Tibial nerve (tissue), 4 donors: ENCODE measurements at regions not wholly inside any gene's neighbourhood (a gene's known extent, or its start where the extent isn't known, plus 50 kb on each side); places are given as distances from the start of the nearest gene placed in this dataset.

Experiments
- DNase-seq, 2 donors: peaks; one replicate each; pipeline ENCODE4 v3.0.0-alpha.2; 2019; ENCODE audit warnings: low spot score in 2 of 2
- H3K27ac ChIP-seq, 4 donors: fragments of 200-600 bp; sonication (generic) in 3 of 4; one replicate each; pipeline ENCODE4 v1.5.1; 2017 to 2019; ENCODE audit warnings: mild to moderate bottlenecking in 1 of 4
- H3K27me3 ChIP-seq, 2 donors: fragments of 200-600 bp; sonication (generic) in 1 of 2; one replicate each; pipeline versions ENCODE4 v1.5.1 to v1.6.0; 2017 to 2019
- H3K36me3 ChIP-seq, 3 donors: fragments of 200-600 bp; sonication (generic); one replicate each; pipeline ENCODE4 v1.5.1; 2018 to 2019
- H3K4me1 ChIP-seq, 4 donors: fragments of 200-600 bp; sonication (generic) in 3 of 4; one replicate each; pipeline ENCODE4 v1.5.1; 2017 to 2019
- H3K4me3 ChIP-seq, 4 donors: fragments of 200-600 bp; sonication (generic) in 3 of 4; one replicate each; pipeline ENCODE4 v1.5.1; 2017 to 2019; ENCODE audit warnings: mild to moderate bottlenecking in 1 of 4, moderate library complexity in 1 of 4
- H3K9me3 ChIP-seq, 4 donors: fragments of 200-600 bp; sonication (generic) in 3 of 4; one replicate each; pipeline ENCODE4 v1.5.1; 2017 to 2019
- EP300 ChIP-seq, 2 donors: sonication (generic); formaldehyde crosslinking; IDR thresholded peaks; one replicate each; pipeline ENCODE4 v1.6.1; 2017; ENCODE audit warnings: antibody characterized with exemption in 2 of 2, mild to moderate bottlenecking in 1 of 2
- POLR2A ChIP-seq, 2 donors: fragments of 450-650 bp; IDR thresholded peaks; one replicate each; pipeline ENCODE4 v1.6.1; 2017; ENCODE audit warnings: antibody characterized with exemption in 2 of 2, mild to moderate bottlenecking in 2 of 2, moderate library complexity in 2 of 2
- WGBS, 2 donors: methylation state at CpG; one replicate each; pipeline ENCODE4 v1.1.5; 2018; 5-methylcytosine and 5-hydroxymethylcytosine counted together
- TF ChIP-seq, protein P1 (sequence below), 5 experiments: fragments of 200-600 bp in 3 of 5; fragments of 450-650 bp in 2 of 5; sonication (generic) in 3 of 5; IDR thresholded peaks; one replicate each; pipeline ENCODE4 v1.5.1; 2016 to 2019; ENCODE audit warnings: antibody characterized with exemption in 5 of 5, mild to moderate bottlenecking in 3 of 5, moderate library complexity in 2 of 5

DNA sequence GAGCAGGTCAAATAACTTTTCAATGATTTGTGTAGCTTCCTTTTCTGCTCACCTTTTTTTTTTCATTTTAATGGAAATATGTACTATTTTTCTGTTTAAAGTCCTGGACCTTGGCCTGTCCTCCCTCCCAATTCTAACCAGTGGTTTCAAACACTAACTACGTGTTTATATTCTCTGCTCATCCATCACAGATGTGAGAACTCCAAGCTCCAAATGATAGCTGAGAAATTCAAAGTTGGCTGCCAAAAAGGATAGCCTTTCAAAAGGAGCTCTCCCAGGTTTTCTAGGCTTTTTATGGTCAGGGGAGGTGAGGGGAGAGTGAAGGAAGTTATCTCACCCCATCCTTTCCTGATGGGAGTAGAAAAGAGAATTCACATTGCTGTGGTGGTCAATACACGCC lies 486.0 kb upstream of the TBX3 start:
- no peak for DNase-seq
- H3K4me3 ChIP-seq = no peak overlapping the region
- no peaks in the 10 kb centered on the region for H3K4me1 ChIP-seq
- no peak overlapping the region for H3K27ac ChIP-seq
- H3K9me3 ChIP-seq = peaks cover 0 to 4% (median 0%) of the 10 kb centered on the region in 4 donors
- TF ChIP-seq, protein P1, sequence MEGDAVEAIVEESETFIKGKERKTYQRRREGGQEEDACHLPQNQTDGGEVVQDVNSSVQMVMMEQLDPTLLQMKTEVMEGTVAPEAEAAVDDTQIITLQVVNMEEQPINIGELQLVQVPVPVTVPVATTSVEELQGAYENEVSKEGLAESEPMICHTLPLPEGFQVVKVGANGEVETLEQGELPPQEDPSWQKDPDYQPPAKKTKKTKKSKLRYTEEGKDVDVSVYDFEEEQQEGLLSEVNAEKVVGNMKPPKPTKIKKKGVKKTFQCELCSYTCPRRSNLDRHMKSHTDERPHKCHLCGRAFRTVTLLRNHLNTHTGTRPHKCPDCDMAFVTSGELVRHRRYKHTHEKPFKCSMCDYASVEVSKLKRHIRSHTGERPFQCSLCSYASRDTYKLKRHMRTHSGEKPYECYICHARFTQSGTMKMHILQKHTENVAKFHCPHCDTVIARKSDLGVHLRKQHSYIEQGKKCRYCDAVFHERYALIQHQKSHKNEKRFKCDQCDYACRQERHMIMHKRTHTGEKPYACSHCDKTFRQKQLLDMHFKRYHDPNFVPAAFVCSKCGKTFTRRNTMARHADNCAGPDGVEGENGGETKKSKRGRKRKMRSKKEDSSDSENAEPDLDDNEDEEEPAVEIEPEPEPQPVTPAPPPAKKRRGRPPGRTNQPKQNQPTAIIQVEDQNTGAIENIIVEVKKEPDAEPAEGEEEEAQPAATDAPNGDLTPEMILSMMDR (IDR thresholded peaks at IDR 0.05) = no peak
- no peak for TF ChIP-seq POLR2A (IDR thresholded peaks at IDR 0.05)
- no peak for TF ChIP-seq EP300 (IDR thresholded peaks at IDR 0.05)
- H3K27me3 ChIP-seq = no peaks in the 10 kb centered on the region
- 77 to 84% methylated on average over 2 of the region's 2 CpGs for WGBS, 2 donors
- H3K36me3 ChIP-seq = no peaks in the 10 kb centered on the region

DNA sequence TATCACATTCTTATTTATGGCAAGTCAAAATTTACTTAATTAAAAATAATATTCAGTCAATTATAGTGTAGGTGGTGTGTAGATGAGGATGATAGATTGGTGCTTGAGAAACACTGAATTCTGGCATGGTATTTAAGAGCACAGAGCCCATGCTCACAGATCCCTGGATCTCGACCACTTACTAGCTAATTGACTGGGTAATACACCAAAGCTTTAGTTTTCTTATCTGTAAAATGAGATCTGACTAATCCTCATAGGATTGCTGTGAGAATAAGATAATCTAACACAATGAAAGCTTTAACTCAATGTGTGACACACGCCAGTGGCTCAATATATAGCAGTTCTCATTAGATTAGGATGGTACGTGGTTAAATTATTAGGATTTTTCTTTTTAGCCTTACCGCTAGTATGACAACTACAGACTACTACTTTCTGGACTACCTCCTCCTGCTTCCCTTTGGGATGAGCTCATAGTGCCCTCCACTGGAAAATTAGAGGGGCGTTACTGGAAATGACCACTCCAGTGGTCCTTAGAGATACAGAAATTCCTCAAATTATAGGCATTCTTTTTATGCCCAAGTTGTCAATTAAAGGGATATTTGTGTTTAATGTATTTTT lies 482.8 kb upstream of the TBX3 start:
- Histone ChIP-seq H3K27ac (no peak overlapping the region), H3K36me3 (no peaks in the 10 kb centered on the region), H3K4me1 (no peaks in the 10 kb centered on the region), H3K9me3 (peaks cover 0 to 4% (median 0%) of the 10 kb centered on the region in 4 donors), H3K4me3 (no peak overlapping the region), H3K27me3 (no peaks in the 10 kb centered on the region)
- TF ChIP-seq POLR2A (IDR thresholded peaks at IDR 0.05) = no peak
- TF ChIP-seq EP300 (IDR thresholded peaks at IDR 0.05) = no peak
- TF ChIP-seq, protein P1 (IDR thresholded peaks at IDR 0.05) = no peak
- 53 to 58% methylated on average over 5 of the region's 5 CpGs for WGBS, 2 donors
- DNase-seq = no peak

DNA sequence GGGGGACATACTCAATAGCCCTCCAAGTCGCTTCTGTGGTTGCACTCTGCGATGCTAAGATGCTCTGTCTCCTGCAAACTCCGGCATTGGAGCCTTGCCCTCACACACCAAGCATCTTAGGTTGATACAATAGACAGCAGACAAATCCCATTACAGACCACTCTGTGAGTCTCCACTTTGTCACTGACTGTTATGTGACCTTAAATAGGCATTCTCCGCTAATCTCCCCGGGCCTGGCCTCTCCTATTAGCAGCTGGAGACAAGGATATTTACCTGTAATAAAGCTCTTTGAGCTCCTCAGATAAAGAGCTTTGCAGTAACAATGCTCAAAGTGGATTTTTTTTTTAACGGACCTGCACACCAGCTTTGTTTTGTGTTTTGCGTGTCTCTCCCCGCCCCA lies 479.7 kb upstream of the TBX3 start:
- Histone ChIP-seq H3K9me3 (peaks cover 0 to 2% (median 0%) of the 10 kb centered on the region in 4 donors), H3K27me3 (no peaks in the 10 kb centered on the region), H3K27ac (no peak overlapping the region), H3K36me3 (no peaks in the 10 kb centered on the region), H3K4me3 (no peak overlapping the region), H3K4me1 (no peaks in the 10 kb centered on the region)
- 74% methylated on average over 8 of the region's 8 CpGs for WGBS, 2 donors
- TF ChIP-seq, protein P1 (IDR thresholded peaks at IDR 0.05) = no peak
- TF ChIP-seq POLR2A (IDR thresholded peaks at IDR 0.05) (no peak), EP300 (IDR thresholded peaks at IDR 0.05) (no peak)
- no peak for DNase-seq

DNA sequence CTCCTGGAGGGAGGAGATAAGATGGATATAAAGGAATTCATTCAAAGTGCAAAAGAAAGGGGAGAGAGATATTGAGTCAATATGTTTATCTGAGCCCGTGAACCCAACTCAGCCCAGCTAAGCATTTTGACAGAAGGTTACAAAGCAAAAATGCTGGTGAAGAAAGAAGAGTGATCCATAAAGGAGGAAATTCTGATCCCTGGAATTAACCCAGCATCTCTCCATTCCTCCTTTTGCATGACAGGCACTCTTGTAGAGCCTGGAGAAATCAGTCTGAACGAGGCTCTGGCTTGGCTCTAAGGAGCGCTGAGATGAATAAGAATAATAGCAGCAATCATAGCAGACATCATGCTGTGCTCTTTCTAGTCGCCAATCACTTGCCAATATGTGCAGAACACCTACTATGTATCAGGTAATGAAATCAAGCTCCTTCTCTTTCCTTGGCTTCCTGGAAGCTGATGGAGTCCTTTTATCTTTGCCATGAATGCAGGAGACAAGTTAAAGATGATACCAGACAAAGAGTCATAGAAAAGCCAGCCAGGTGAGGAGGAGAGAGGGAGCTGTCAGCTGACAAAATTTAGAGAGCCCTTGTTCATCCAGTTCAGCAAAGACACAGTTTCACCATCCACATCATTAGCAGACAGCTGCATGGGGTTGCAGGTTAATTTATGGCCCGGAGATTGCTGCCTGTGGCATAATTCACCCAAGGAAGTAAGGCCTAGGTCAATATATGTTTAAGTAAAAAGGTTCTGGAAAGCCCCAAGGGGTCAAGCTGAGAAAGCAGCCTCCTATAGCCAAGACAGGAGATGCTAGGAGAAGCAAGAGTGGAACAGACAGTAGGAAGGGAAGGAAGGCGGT lies 476.5 kb upstream of the TBX3 start:
- no peaks in the 10 kb centered on the region for H3K9me3 ChIP-seq
- no peak for DNase-seq
- no peak overlapping the region for H3K27ac ChIP-seq
- H3K36me3 ChIP-seq = no peaks in the 10 kb centered on the region
- H3K27me3 ChIP-seq = no peaks in the 10 kb centered on the region
- TF ChIP-seq POLR2A (IDR thresholded peaks at IDR 0.05) = no peak
- TF ChIP-seq EP300 (IDR thresholded peaks at IDR 0.05) = no peak
- TF ChIP-seq, protein P1 (IDR thresholded peaks at IDR 0.05) = no peak
- WGBS, 2 donors = 67 to 75% methylated on average over 6 of the region's 6 CpGs
- no peaks in the 10 kb centered on the region for H3K4me1 ChIP-seq
- no peak overlapping the region for H3K4me3 ChIP-seq

DNA sequence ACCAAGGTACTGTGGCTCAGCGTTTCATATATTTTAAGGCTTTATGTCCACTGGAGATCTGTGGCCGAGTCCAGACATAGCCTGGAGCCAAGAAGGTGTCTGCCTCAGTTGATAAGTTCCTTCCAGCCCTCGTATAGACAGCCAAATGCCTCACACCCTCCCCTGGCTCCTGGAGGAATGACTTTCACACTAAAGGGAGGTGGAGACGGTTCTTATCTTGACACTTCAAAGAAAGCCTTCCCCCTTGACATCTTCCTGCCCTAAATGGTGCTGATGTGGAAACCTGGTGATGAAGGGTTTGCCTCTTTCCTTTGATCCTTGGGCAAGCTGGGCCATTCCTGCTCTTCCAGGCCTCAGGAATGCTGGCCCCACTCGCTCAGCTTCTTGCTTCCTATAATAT lies 474.8 kb upstream of the TBX3 start:
- 73 to 78% methylated on average over 5 of the region's 5 CpGs for WGBS, 2 donors
- H3K27me3 ChIP-seq = no peaks in the 10 kb centered on the region
- no peaks in the 10 kb centered on the region for H3K36me3 ChIP-seq
- no peak overlapping the region for H3K4me3 ChIP-seq
- H3K4me1 ChIP-seq = no peaks in the 10 kb centered on the region
- H3K27ac ChIP-seq = no peak overlapping the region
- no peak for DNase-seq
- H3K9me3 ChIP-seq = no peaks in the 10 kb centered on the region
- no peak for TF ChIP-seq POLR2A (IDR thresholded peaks at IDR 0.05)
- TF ChIP-seq, protein P1 (IDR thresholded peaks at IDR 0.05) = no peak
- TF ChIP-seq EP300 (IDR thresholded peaks at IDR 0.05) = no peak
